Effector memory CD8-positive, alpha-beta T cell (primary cell): ENCODE measurements at regions not wholly inside any gene's neighbourhood (a gene's known extent, or its start where the extent isn't known, plus 50 kb on each side); places are given as distances from the start of the nearest gene placed in this dataset.
"Not testable (repeated sequence)": the region's sequence is repeated elsewhere in the genome, so short reads cannot be mapped to it uniquely, and the experiment has no call there.

Experiments used
- ATAC-seq: fragments of 150-1000 bp; cut with Tn5 transposase; replicated peaks from 2 replicates; pipeline ENCODE4 v1.10.0; 2021; ENCODE audit warnings: mild to moderate bottlenecking, moderate library complexity
- DNase-seq, 3 experiments: peaks; one replicate each; pipeline ENCODE4 v3.0.0; 2021
- H3K27ac Mint-ChIP-seq, 2 donors: one replicate each; pipeline ENCODE4 v1.8.0; 2022; ENCODE audit warnings: mild to moderate bottlenecking in 2 of 2, mixed read lengths in 2 of 2, moderate library complexity in 2 of 2
- H3K27me3 Mint-ChIP-seq, 2 donors: one replicate each; pipeline ENCODE4 v1.8.0; 2022; ENCODE audit warnings: mixed read lengths in 2 of 2
- H3K36me3 Mint-ChIP-seq: one replicate; pipeline ENCODE4 v1.8.0; 2022; ENCODE audit warnings: mild to moderate bottlenecking, moderate library complexity, mixed read lengths; ENCODE audit not compliant: insufficient read depth
- H3K4me1 Mint-ChIP-seq, 2 donors: one replicate each; pipeline ENCODE4 v1.8.0; 2022; ENCODE audit warnings: low read depth in 2 of 2, mixed read lengths in 2 of 2
- H3K4me3 Mint-ChIP-seq, 2 donors: one replicate each; pipeline ENCODE4 v1.8.0; 2022; ENCODE audit warnings: mild to moderate bottlenecking in 2 of 2, mixed read lengths in 2 of 2, moderate library complexity in 2 of 2
- H3K9me3 Mint-ChIP-seq, 2 donors: one replicate each; pipeline ENCODE4 v1.8.0; 2022; ENCODE audit warnings: mixed read lengths in 2 of 2

DNA sequence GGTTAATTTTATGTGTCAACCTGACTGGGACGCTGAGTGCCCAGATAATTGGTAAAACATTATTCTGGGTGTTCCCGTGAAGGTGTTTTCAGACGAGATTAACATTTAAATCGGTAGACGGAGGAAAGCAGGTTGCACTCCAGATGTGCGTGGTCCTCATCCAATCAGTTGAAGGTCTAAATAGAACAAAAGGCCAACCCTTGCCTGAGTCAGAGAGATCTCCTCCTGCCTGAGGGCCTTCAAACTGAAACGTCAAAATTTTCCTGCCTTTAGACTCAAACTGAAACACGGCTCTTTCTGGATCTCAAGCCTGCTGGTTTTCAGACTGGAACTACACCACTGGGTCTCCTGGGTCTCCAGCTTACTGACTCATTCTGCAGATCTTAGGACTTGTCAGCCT is 70.9 kb downstream of the NPIPA5 start:
- not testable (repeated sequence) for H3K4me1 Mint-ChIP-seq, H3K9me3 Mint-ChIP-seq, H3K27me3 Mint-ChIP-seq, ATAC-seq, H3K27ac Mint-ChIP-seq, H3K4me3 Mint-ChIP-seq, H3K36me3 Mint-ChIP-seq, DNase-seq

DNA sequence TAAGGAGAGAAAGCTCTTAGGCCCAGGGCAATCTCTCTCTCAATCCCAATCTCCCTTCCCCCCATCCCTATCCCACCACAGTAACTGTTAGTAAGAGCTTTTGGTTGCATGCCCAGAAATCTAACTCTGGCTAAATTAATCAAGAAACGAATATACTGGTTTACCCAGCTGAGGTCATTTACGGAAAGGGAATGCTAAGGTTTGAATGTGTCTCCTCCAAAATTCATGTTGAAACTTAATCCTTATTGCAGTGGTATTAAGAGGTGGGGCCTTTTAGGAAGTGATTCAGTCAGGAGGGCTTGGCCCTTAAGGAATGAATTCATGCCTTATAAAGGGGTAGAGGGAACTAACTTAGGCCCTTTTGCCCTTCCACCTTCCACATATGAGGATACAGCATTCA is 72.2 kb downstream of the NPIPA5 start:
- not testable (repeated sequence) for H3K27me3 Mint-ChIP-seq, H3K4me1 Mint-ChIP-seq, H3K4me3 Mint-ChIP-seq, ATAC-seq, H3K27ac Mint-ChIP-seq, H3K9me3 Mint-ChIP-seq, H3K36me3 Mint-ChIP-seq, DNase-seq

DNA sequence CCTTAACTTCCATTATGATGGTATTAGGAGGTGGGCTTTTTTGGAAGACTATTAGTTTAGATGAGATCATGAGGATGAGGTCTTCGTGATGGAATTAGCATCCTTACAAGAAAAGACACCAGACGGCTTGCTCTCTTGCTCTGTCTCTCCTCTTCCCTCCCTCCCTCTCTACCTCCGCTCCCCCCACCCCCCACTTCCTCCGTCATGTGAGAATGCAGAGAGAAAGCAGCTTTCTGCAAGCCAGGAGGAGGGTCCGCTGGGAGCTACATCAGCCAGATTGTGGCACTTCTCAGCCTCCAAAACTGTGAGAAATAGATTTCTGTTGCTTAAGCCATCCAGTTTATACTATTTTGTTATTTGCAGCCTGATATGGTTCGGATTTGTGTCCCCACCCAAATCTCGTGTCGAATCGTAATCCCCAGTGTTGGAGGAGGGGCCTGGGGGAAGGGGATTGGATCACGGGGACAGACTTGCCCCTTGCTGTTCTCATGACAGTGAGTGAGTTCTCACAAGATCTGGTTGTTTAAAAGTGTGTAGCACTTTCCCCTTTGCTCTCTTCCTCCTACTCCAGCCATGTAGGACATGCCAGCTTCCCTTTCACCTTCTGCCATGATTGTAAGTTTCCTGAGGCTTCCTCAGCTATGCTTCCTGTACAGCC is 74.3 kb downstream of the NPIPA5 start:
- not testable (repeated sequence) for DNase-seq, H3K4me1 Mint-ChIP-seq, H3K36me3 Mint-ChIP-seq, H3K27ac Mint-ChIP-seq, H3K27me3 Mint-ChIP-seq, H3K4me3 Mint-ChIP-seq, H3K9me3 Mint-ChIP-seq, ATAC-seq

DNA sequence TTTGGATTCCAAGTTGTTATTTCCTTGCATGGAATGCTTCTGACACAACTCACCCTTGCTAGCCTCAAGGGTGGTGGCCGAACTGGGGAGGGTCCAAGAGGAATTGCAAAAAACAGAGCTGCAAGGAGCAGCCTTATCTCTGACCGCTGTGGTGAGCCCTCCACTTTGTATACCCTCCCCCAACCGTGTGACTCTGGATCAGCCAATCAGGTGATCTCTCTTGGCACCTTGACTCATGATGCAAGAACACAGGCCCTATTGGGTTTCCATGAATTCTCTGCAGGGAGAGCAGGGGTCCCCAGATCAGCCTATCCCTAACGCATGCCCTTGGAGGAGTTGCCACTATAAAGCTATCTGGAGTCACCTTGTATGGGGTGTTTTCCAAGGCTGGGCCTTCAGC is 81.0 kb downstream of the NPIPA5 start:
- not testable (repeated sequence) for H3K27ac Mint-ChIP-seq, H3K9me3 Mint-ChIP-seq, ATAC-seq, DNase-seq, H3K4me1 Mint-ChIP-seq, H3K27me3 Mint-ChIP-seq, H3K36me3 Mint-ChIP-seq, H3K4me3 Mint-ChIP-seq

DNA sequence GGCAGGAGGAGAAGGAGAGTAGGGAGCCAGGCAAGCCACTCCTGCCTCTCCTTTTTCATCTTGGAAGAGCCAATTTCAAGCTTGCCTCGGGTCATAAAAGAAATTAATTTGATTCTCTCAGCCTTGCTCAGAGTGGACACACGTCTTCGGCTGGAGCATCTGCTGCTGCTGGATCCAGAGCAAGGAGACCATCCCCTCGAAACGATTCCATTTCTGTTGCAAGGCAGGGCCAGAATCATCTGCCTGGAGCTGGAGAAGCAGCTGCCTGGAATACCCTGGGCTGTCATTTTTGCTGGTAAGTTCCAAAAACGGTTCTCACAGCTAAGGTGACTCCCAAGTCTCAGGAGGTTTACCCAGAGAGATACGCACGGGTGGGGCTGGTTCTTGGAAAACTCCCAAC is 103.3 kb downstream of the NPIPA5 start:
- not testable (repeated sequence) for H3K9me3 Mint-ChIP-seq, H3K36me3 Mint-ChIP-seq, H3K4me1 Mint-ChIP-seq, ATAC-seq, H3K27ac Mint-ChIP-seq, H3K4me3 Mint-ChIP-seq, H3K27me3 Mint-ChIP-seq, DNase-seq

DNA sequence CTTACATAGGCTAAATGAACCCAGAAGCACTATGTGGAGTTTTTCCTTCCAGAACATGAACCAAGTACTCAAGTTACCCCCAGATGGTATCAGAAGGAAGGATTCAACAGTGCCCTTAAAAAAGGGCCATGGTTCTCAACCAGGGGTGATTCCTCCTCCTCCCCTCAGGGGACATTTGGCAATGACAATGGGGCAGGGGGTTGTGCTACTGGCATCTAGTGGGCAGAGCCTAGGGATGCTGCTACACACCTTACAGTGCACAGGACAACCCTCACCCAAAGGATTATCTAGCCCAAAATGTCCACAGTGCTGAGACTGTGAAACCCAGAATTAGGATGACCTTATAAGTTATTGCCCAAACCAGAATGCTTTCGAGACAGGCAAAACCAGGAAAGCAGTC is 104.1 kb downstream of the NPIPA5 start:
- not testable (repeated sequence) for H3K27ac Mint-ChIP-seq, H3K4me1 Mint-ChIP-seq, H3K27me3 Mint-ChIP-seq, H3K4me3 Mint-ChIP-seq, H3K9me3 Mint-ChIP-seq, ATAC-seq, DNase-seq, H3K36me3 Mint-ChIP-seq

DNA sequence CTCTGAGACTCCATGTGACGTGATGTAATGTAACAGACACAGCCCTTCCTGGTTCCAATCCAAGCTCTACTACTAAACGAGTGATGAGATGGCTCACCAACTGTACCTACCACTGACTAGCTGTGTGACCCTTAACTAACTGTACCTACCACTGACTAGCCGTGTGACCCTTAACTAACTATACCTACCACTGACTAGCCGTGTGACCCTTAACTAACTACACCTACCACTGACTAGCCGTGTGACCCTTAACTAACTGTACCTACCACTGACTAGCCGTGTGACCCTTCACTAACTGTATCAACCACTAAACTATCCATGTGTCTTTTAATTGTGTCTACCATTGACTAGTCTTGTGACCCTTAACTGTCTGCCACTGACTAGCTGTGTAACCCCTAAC is 111.2 kb downstream of the NPIPA5 start:
- not testable (repeated sequence) for H3K27me3 Mint-ChIP-seq, H3K9me3 Mint-ChIP-seq, DNase-seq, ATAC-seq, H3K36me3 Mint-ChIP-seq, H3K27ac Mint-ChIP-seq, H3K4me3 Mint-ChIP-seq, H3K4me1 Mint-ChIP-seq

DNA sequence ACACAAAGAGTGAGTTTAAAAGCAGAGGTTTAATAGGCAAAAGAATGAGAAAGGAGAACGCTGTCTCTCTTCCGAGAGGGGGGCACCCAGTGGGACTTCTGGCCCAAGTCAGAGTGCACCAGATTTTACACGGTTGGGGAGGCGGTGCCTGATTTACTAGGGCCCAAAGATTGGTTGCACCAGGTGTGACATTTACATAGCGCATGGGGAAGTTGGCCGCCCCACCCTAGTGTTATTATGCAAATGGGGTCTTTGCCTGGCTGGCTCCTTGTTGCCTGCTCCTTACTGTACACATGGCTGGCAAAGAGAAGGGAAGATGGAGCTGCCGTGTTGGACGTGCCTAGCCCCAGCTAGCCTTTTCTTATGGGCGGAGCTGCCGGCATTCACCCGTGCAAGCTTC is 115.9 kb downstream of the NPIPA5 start:
- H3K27ac Mint-ChIP-seq, H3K4me1 Mint-ChIP-seq, H3K36me3 Mint-ChIP-seq, H3K27me3 Mint-ChIP-seq, DNase-seq, ATAC-seq, H3K4me3 Mint-ChIP-seq, H3K9me3 Mint-ChIP-seq: not testable (repeated sequence)

DNA sequence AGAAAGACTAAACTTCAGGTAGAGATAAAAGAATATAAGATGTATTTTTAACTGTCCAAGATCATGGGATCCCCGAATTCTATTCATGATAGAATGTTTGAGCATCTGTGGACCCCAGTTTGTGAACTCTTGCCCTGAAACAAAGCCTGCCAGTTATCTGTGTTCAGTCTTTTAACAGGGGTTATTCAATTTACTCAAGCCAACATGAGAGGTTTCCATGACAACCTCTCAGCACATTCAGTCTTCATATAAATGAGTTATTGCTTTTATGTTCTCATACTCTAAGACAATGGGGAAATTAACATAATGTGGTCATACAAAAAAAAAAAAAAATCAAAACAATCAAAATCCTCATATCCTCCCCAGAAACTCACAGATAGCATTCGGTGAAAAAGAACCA is 130.1 kb downstream of the NPIPA5 start:
- H3K27ac Mint-ChIP-seq, DNase-seq, ATAC-seq, H3K36me3 Mint-ChIP-seq, H3K9me3 Mint-ChIP-seq, H3K4me1 Mint-ChIP-seq, H3K27me3 Mint-ChIP-seq, H3K4me3 Mint-ChIP-seq: not testable (repeated sequence)

DNA sequence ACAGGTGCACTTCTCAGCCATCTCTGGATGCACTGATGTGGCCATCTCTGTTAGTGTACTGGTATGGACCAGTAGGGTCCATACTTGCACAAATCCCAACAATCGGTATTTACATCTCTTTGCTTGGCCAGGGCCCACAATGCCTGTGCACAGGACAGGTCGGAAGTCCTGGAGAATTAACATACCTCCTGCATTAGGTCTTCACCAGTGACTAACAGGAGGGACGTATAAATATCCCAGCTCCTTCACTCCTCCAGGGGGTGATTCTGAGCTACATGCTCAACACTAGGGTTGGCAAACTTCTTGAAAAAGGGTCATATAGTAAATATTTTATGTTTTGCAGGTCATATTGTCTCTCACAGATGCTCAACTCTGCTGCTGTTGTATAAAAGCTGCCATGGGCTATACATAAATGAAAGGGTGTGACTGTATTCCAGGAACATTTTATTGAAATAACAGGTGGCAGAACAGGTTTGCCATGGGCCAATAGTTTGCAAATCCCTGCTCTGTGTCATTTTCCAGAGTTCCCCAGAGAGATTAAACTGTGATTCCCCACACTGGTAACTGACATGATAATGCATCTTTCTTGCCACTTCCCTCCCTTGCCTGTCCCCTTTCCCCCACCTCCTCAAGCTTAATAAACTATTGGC is 141.3 kb downstream of the NPIPA5 start:
- H3K4me3 Mint-ChIP-seq, H3K27me3 Mint-ChIP-seq, H3K27ac Mint-ChIP-seq, H3K4me1 Mint-ChIP-seq, H3K36me3 Mint-ChIP-seq, H3K9me3 Mint-ChIP-seq, DNase-seq, ATAC-seq: not testable (repeated sequence)

DNA sequence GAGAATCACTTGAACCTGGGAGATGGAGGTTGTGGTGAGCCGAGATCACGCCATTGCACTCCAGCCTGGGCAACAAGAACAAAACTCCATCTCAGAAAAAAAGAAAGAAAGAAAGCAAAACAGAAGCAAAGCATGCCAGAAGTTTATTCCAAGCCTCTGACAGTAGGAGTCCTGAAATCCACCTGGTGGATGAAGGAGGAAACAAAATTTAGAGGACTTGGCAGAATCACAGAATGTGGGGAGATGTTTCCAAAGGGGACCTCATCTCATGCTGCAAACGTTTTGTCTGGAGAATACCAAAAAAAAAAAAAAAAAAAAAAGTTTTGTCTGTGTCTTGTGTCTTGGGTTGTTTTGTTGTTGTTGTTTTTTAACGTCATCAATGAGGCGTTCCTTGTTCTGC is 141.1 kb upstream of the RRN3 start:
- not testable (repeated sequence) for H3K4me3 Mint-ChIP-seq

DNA sequence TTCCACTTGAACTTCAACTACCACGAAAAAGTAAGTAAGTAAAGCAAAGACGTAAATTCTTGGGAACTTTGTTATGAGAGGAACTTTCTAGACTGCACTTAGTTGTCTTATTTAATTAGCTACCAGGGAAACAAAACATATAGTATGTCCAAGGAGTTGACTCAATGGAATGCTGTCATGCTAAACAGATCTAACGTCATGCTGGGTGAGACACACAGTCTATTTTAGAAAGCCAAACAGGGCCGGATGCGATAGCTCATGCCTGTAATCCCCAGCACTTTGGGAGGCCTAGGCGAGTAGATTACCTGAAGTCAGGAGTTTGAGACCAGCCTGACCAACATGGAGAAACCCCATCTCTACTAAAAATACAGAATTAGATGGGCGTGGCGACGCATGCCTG is 140.6 kb upstream of the RRN3 start:
- not testable (repeated sequence) for H3K4me1 Mint-ChIP-seq, H3K27ac Mint-ChIP-seq, H3K4me3 Mint-ChIP-seq, DNase-seq, ATAC-seq, H3K36me3 Mint-ChIP-seq, H3K9me3 Mint-ChIP-seq, H3K27me3 Mint-ChIP-seq

More for the DNA sequence above, 141.1 kb upstream of the RRN3 start:
- ATAC-seq, H3K27me3 Mint-ChIP-seq, DNase-seq, H3K4me1 Mint-ChIP-seq, H3K27ac Mint-ChIP-seq, H3K9me3 Mint-ChIP-seq, H3K36me3 Mint-ChIP-seq: not testable (repeated sequence)

DNA sequence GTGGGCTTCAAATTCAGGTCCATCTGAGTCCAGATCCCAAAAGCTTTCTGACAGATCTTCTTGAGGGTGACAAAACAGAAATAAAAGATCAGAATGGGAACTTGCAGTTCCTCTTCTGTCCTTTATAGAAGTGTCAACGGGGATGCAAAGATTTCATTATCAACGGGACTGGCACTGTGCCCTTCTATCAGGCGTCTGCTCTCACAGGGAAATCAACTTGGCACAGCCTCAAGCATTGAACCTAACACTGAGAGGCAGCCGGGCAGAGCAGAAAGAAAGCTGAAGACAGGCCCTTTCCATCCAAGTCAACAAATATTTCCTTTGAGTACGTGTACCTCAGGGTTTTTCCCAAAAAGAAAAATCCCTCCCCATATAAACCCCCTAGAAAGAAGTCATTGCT is 136.4 kb upstream of the RRN3 start:
- H3K4me1 Mint-ChIP-seq, ATAC-seq, H3K4me3 Mint-ChIP-seq: not testable (repeated sequence)

DNA sequence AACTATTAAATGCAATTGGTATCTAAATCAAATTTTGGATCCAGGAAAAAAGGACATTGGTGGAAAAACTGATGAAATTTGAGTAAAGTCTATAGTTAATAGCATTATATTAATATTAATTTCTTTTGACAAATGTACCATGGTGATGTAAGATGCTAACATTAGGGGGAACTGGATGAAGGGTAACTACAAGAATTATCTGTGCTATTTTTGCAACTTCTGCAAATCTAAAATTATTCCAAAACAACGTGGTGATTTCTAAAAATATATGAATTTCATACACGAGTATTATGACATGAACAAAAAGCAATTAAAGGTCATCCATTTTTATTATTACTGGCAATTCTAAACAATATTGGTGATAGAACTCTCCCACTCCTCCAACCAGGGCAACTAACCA is 135.6 kb upstream of the RRN3 start:
- not testable (repeated sequence) for H3K27ac Mint-ChIP-seq, ATAC-seq, H3K36me3 Mint-ChIP-seq, H3K4me1 Mint-ChIP-seq, DNase-seq, H3K4me3 Mint-ChIP-seq, H3K27me3 Mint-ChIP-seq, H3K9me3 Mint-ChIP-seq

More for the DNA sequence above, 136.4 kb upstream of the RRN3 start:
- H3K27ac Mint-ChIP-seq, H3K36me3 Mint-ChIP-seq, DNase-seq, H3K9me3 Mint-ChIP-seq, H3K27me3 Mint-ChIP-seq: not testable (repeated sequence)
